Liver (tissue), 8 donors: ENCODE measurements at regions not wholly inside any gene's neighbourhood (a gene's known extent, or its start where the extent isn't known, plus 50 kb on each side); places are given as distances from the start of the nearest gene placed in this dataset.

Experiments used
- DNase-seq: peaks from one replicate; pipeline ENCODE4 v3.0.0-alpha.2; 2017; ENCODE audit warnings: low spot score
- H3K27ac ChIP-seq, 2 donors: one replicate each; pipeline ENCODE4 v1.7.0; 2013; ENCODE audit warnings: inconsistent platforms in 2 of 2, low read length in 2 of 2, control low read depth in 1 of 2, low read depth in 1 of 2, mild to moderate bottlenecking in 1 of 2
- H3K27me3 ChIP-seq, 4 donors: one replicate each; pipeline versions ENCODE4 v1.6.1 to v1.7.0; 2013; ENCODE audit warnings: low read length in 3 of 4, inconsistent platforms in 1 of 4, mild to moderate bottlenecking in 1 of 4, moderate library complexity in 1 of 4; ENCODE audit not compliant: control insufficient read depth in 4 of 4, insufficient read depth in 4 of 4
- H3K36me3 ChIP-seq, 4 donors: one replicate each; pipeline versions ENCODE4 v1.6.1 to v1.7.0; 2013; ENCODE audit warnings: low read length in 3 of 4, mild to moderate bottlenecking in 3 of 4, low read depth in 1 of 4, moderate library complexity in 1 of 4; ENCODE audit not compliant: control insufficient read depth in 4 of 4, insufficient read depth in 3 of 4
- H3K4me1 ChIP-seq, 4 donors: one replicate each; pipeline versions ENCODE4 v1.6.1 to v1.7.0; 2013; ENCODE audit warnings: low read length in 3 of 4, mild to moderate bottlenecking in 3 of 4, moderate library complexity in 1 of 4; ENCODE audit not compliant: control insufficient read depth in 4 of 4, insufficient read depth in 4 of 4
- H3K4me3 ChIP-seq, 3 donors: one replicate each; pipeline versions ENCODE4 v1.6.1 to v1.7.0; 2013; ENCODE audit warnings: low read length in 3 of 3, control low read depth in 1 of 3, low read depth in 1 of 3, mild to moderate bottlenecking in 1 of 3
- H3K9ac ChIP-seq, 2 donors: one replicate each; pipeline ENCODE4 v1.7.0; 2013; ENCODE audit warnings: low read length in 2 of 2, mild to moderate bottlenecking in 2 of 2, moderate library complexity in 2 of 2, control low read depth in 1 of 2, low read depth in 1 of 2
- H3K9me3 ChIP-seq, 4 donors: one replicate each; pipeline versions ENCODE4 v1.6.1 to v1.7.0; 2013; ENCODE audit warnings: low read length in 3 of 4; ENCODE audit not compliant: control insufficient read depth in 4 of 4
- ATF3 ChIP-seq: IDR thresholded peaks from 2 replicates; pipeline ENCODE4 v1.6.1; 2016; ENCODE audit warnings: antibody characterized with exemption
- CTCF ChIP-seq: fragments of 150-350 bp; IDR thresholded peaks from 2 replicates; pipeline ENCODE4 v1.5.1; 2017; ENCODE audit warnings: improper control_type of control experiment, low read depth, low read length; ENCODE audit not compliant: missing input control
- EGR1 ChIP-seq, 2 donors: IDR thresholded peaks; 2 replicates each; pipeline ENCODE4 v1.6.1; 2016 to 2018; ENCODE audit warnings: antibody characterized with exemption in 2 of 2, low read depth in 2 of 2
- FOXA1 ChIP-seq: IDR thresholded peaks from 2 replicates; pipeline ENCODE4 v1.6.1; 2016; ENCODE audit warnings: antibody characterized with exemption
- FOXA2 ChIP-seq: IDR thresholded peaks from 2 replicates; pipeline ENCODE4 v1.6.1; 2016; ENCODE audit warnings: antibody characterized with exemption
- GABPA ChIP-seq, 2 donors: IDR thresholded peaks in 1 of 2; conservative IDR thresholded peaks in 1 of 2; 2 replicates each; pipeline ENCODE4 v1.6.1; 2016; ENCODE audit warnings: antibody characterized with exemption in 2 of 2, mild to moderate bottlenecking in 1 of 2, moderate library complexity in 1 of 2
- HNF4A ChIP-seq, 2 donors: conservative IDR thresholded peaks; 2 replicates each; pipeline ENCODE4 v1.6.1; 2016; ENCODE audit warnings: antibody characterized with exemption in 2 of 2, mild to moderate bottlenecking in 2 of 2
- HNF4G ChIP-seq: IDR thresholded peaks from 2 replicates; pipeline ENCODE4 v1.6.1; 2016; ENCODE audit warnings: antibody characterized with exemption
- JUND ChIP-seq, 2 donors: IDR thresholded peaks; 2 replicates each; pipeline ENCODE4 v1.6.1; 2016; ENCODE audit warnings: antibody characterized with exemption in 2 of 2
- MAX ChIP-seq: IDR thresholded peaks from 2 replicates; pipeline ENCODE4 v1.6.1; 2016; ENCODE audit warnings: antibody characterized with exemption
- NR2F2 ChIP-seq: IDR thresholded peaks from 2 replicates; pipeline ENCODE4 v1.6.1; 2016; ENCODE audit warnings: antibody characterized with exemption
- RAD21 ChIP-seq, 2 donors: IDR thresholded peaks; 2 replicates each; pipeline ENCODE4 v1.6.1; 2016; ENCODE audit warnings: antibody characterized with exemption in 2 of 2, mild to moderate bottlenecking in 2 of 2
- REST ChIP-seq: IDR thresholded peaks from 2 replicates; pipeline ENCODE4 v1.6.1; 2016; ENCODE audit warnings: antibody characterized with exemption, mild to moderate bottlenecking
- RXRA ChIP-seq, 2 donors: IDR thresholded peaks; 2 replicates each; pipeline ENCODE4 v1.6.1; 2017 to 2018; ENCODE audit warnings: antibody characterized with exemption in 2 of 2, mild to moderate bottlenecking in 1 of 2
- SP1 ChIP-seq: IDR thresholded peaks from 2 replicates; pipeline ENCODE4 v1.6.1; 2018; ENCODE audit warnings: antibody characterized with exemption, mild to moderate bottlenecking
- TAF1 ChIP-seq: conservative IDR thresholded peaks from 2 replicates; pipeline ENCODE4 v1.6.1; 2016; ENCODE audit warnings: antibody characterized with exemption, mild to moderate bottlenecking
- YY1 ChIP-seq: IDR thresholded peaks from 2 replicates; pipeline ENCODE4 v1.6.1; 2016; ENCODE audit warnings: antibody characterized with exemption, mild to moderate bottlenecking
- ZBTB33 ChIP-seq: IDR thresholded peaks from 2 replicates; pipeline ENCODE4 v1.6.1; 2016; ENCODE audit warnings: antibody characterized with exemption
- WGBS: extraction: QIAGEN DNeasy Blood & Tissue Kit; methylation state at CpG from one replicate; pipeline ENCODE4 v1.1.7; 2013; 5-methylcytosine and 5-hydroxymethylcytosine counted together
- donor health status: healthy.
- donor health status: healthy.
- donor health status: healthy.
- donor health status: healthy.
- donor health status: healthy.

- no peak for TF ChIP-seq ZBTB33
Observed at GRCh38 chr3:139226731-139227130, 117.1 kb upstream of the MRPS22 start (continued).

GRCh38 chr3:139227165-139227564 lies 116.7 kb upstream of the MRPS22 start:
- DNase-seq: no peak
- Histone ChIP-seq H3K4me3 (no peak overlapping the region), H3K4me1 (peaks cover 6 to 22% (median 17%) of the 10 kb centered on the region in 4 donors), H3K9me3 (no peaks in the 10 kb centered on the region), H3K36me3 (no peaks in the 10 kb centered on the region), H3K27ac (no peak overlapping the region), H3K27me3 (no peaks in the 10 kb centered on the region), H3K9ac (no peak overlapping the region)
- WGBS: 21% methylated on average over 1 of the region's 1 CpG
- TF ChIP-seq MAX (peak; percentile 31), RXRA (IDR thresholded peaks at IDR 0.05) (peak in 1 of 2 donors; percentile 71), RAD21 (IDR thresholded peaks at IDR 0.05) (peak; percentile 52 to 55), GABPA (IDR thresholded peaks at IDR 0.05 in 1 of 2, conservative IDR thresholded peaks at IDR 0.05 in 1 of 2) (no peak), YY1 (peak; percentile 23), HNF4A (conservative IDR thresholded peaks at IDR 0.05) (peak; percentile 37 to 53), SP1 (no peak), FOXA2 (no peak)

GRCh38 chr3:139227827-139228226 lies 116.0 kb upstream of the MRPS22 start:
- 31% methylated on average over 4 of the region's 4 CpGs for WGBS
- DNase-seq: no peak

More at GRCh38 chr3:139227827-139228226, 116.0 kb upstream of the MRPS22 start:
- no peak overlapping the region for H3K27ac ChIP-seq
- TF ChIP-seq RAD21 (IDR thresholded peaks at IDR 0.05): no peak
- no peak for TF ChIP-seq MAX
- TF ChIP-seq NR2F2: no peak
- TF ChIP-seq RXRA (IDR thresholded peaks at IDR 0.05): no peak
- no peak for TF ChIP-seq ZBTB33
- no peak for TF ChIP-seq FOXA2
- no peak for TF ChIP-seq EGR1 (IDR thresholded peaks at IDR 0.05; ENCODE audit: low read depth in 2 of 2)
- no peak for TF ChIP-seq HNF4A (conservative IDR thresholded peaks at IDR 0.05)
- no peak for TF ChIP-seq CTCF
- TF ChIP-seq ATF3: no peak
- TF ChIP-seq SP1: no peak
- no peak for TF ChIP-seq JUND (IDR thresholded peaks at IDR 0.05)
- no peak for TF ChIP-seq REST
- TF ChIP-seq GABPA (IDR thresholded peaks at IDR 0.05 in 1 of 2, conservative IDR thresholded peaks at IDR 0.05 in 1 of 2): no peak
- no peak for TF ChIP-seq FOXA1
- no peak for TF ChIP-seq HNF4G
- TF ChIP-seq TAF1: no peak
- no peak for TF ChIP-seq YY1
- H3K36me3 ChIP-seq: no peaks in the 10 kb centered on the region
- no peak overlapping the region for H3K9ac ChIP-seq
- no peaks in the 10 kb centered on the region for H3K9me3 ChIP-seq
- no peaks in the 10 kb centered on the region for H3K27me3 ChIP-seq
- H3K4me1 ChIP-seq: peaks cover 6 to 22% (median 17%) of the 10 kb centered on the region in 4 donors
- H3K4me3 ChIP-seq: no peak overlapping the region
